ENCODE measurements at regions not wholly inside any gene's neighbourhood (a gene's known extent, or its start where the extent isn't known, plus 50 kb on each side); places are given as distances from the start of the nearest gene placed in this dataset.

GRCh38 chr13:40024967-40025714, 369.7 kb downstream of the COG6 start:
- no peak overlapping the region for H3K4me3 ChIP-seq
- H3K27ac ChIP-seq, result no peak overlapping the region
- 42 to 59% methylated on average over 4 of the region's 4 CpGs for WGBS, 2 donors
- no peaks in the 10 kb centered on the region for H3K36me3 ChIP-seq (ENCODE audit: low read depth, missing control alignments)
- intact Hi-C loops (cut with DNase I; ENCODE audit: low total_unique reads), result no loop called here
- no peak for TF ChIP-seq POLR2A (IDR thresholded peaks at IDR 0.05)
- no peak for TF ChIP-seq CTCF (IDR thresholded peaks at IDR 0.05)
- no peaks in the 10 kb centered on the region for H3K27me3 ChIP-seq
- DNase-seq, result no peak
- H3K4me1 ChIP-seq, result peaks cover 4% of the 10 kb centered on the region
- no peaks in the 10 kb centered on the region for H3K9me3 ChIP-seq

- Histone ChIP-seq H3K27me3 (no peaks in the 10 kb centered on the region), H3K9me3 (no peaks in the 10 kb centered on the region), H3K27ac (no peak overlapping the region), H3K36me3 (ENCODE audit: low read depth, missing control alignments) (no peaks in the 10 kb centered on the region), H3K4me1 (peaks cover 4% of the 10 kb centered on the region), H3K4me3 (no peak overlapping the region)
- TF ChIP-seq POLR2A (IDR thresholded peaks at IDR 0.05) (no peak), CTCF (IDR thresholded peaks at IDR 0.05) (no peak)
- WGBS, 2 donors, result 88 to 92% methylated on average over 5 of the region's 5 CpGs
- DNase-seq, result no peak
- intact Hi-C loops (cut with DNase I; ENCODE audit: low total_unique reads), result no loop called here
Measured at GRCh38 chr13:40026174-40026585, 370.7 kb downstream of the COG6 start.

- no peaks in the 10 kb centered on the region for H3K27me3 ChIP-seq
- WGBS, 2 donors, result 90 to 93% methylated on average over 4 of the region's 4 CpGs
- TF ChIP-seq CTCF (IDR thresholded peaks at IDR 0.05), result no peak
- no peak for TF ChIP-seq POLR2A (IDR thresholded peaks at IDR 0.05)
- peaks cover 4% of the 10 kb centered on the region for H3K4me1 ChIP-seq
- intact Hi-C loops (cut with DNase I; ENCODE audit: low total_unique reads), result no loop called here
- no peaks in the 10 kb centered on the region for H3K36me3 ChIP-seq (ENCODE audit: low read depth, missing control alignments)
- H3K4me3 ChIP-seq, result no peak overlapping the region
- DNase-seq, result no peak
- H3K9me3 ChIP-seq, result no peaks in the 10 kb centered on the region
- no peak overlapping the region for H3K27ac ChIP-seq
Measured at GRCh38 chr13:40026741-40027140, 371.3 kb downstream of the COG6 start.

GRCh38 chr13:40028446-40028845, 373.0 kb downstream of the COG6 start:
- no peak overlapping the region for H3K27ac ChIP-seq
- no peak for TF ChIP-seq CTCF (IDR thresholded peaks at IDR 0.05)
- no peak for TF ChIP-seq POLR2A (IDR thresholded peaks at IDR 0.05)
- DNase-seq, result no peak
- H3K27me3 ChIP-seq, result no peaks in the 10 kb centered on the region
- H3K4me1 ChIP-seq, result peaks cover 4% of the 10 kb centered on the region
- no peak overlapping the region for H3K4me3 ChIP-seq
- no peaks in the 10 kb centered on the region for H3K36me3 ChIP-seq (ENCODE audit: low read depth, missing control alignments)
- no peaks in the 10 kb centered on the region for H3K9me3 ChIP-seq
- intact Hi-C loops (cut with DNase I; ENCODE audit: low total_unique reads), result no loop called here
- 85 to 87% methylated on average over 2 of the region's 2 CpGs for WGBS, 2 donors

- no peaks in the 10 kb centered on the region for H3K27me3 ChIP-seq
- no peaks in the 10 kb centered on the region for H3K9me3 ChIP-seq
- 58 to 79% methylated on average over 4 of the region's 4 CpGs for WGBS, 2 donors
- no peaks in the 10 kb centered on the region for H3K36me3 ChIP-seq (ENCODE audit: low read depth, missing control alignments)
- TF ChIP-seq CTCF (IDR thresholded peaks at IDR 0.05), result no peak
- TF ChIP-seq POLR2A (IDR thresholded peaks at IDR 0.05), result no peak
- no peak overlapping the region for H3K27ac ChIP-seq
- no peak for DNase-seq
- intact Hi-C loops (cut with DNase I; ENCODE audit: low total_unique reads), result no loop called here
- H3K4me1 ChIP-seq, result no peaks in the 10 kb centered on the region
- H3K4me3 ChIP-seq, result no peak overlapping the region
Measured at GRCh38 chr13:40031031-40031430, 375.6 kb downstream of the COG6 start.
